HepG2 (cell line): ENCODE measurements at regions not wholly inside any gene's neighbourhood (a gene's known extent, or its start where the extent isn't known, plus 50 kb on each side); places are given as distances from the start of the nearest gene placed in this dataset.
A peak's percentile ranks its signal among the peaks of the same experiment; 100 is the strongest.

Experiments
- ATAC-seq: fragments of 200-7000 bp; cut with Tn5 transposase; 3 replicates; pipeline ENCODE4 v1.9.1; 2020; ENCODE audit warnings: mild to moderate bottlenecking, moderate library complexity
- BruUV-seq: library from RNA; stranded (reverse); fragments of 400-500 nt; replicated peaks from 2 replicates; lab custom pipeline; 2021; lab: Mats Ljungman, UMichigan
- CTCF ChIA-PET: fragments of 300-600 bp; formaldehyde crosslinking; extraction: SDS; loops from one replicate; lab custom pipeline; 2021; ENCODE audit warnings: low total read pairs, inconsistent platforms, low intra/inter-chr PET ratio; lab: Yijun Ruan, JAX
- POLR2A ChIA-PET: fragments of 350-600 bp; sonication (Branson Sonifier 250); formaldehyde crosslinking; loops from one replicate; lab custom pipeline; 2020; ENCODE audit warnings: antibody characterized with exemption, inconsistent platforms; lab: Yijun Ruan, JAX
- DNase-seq: peaks from one replicate; pipeline ENCODE4 v3.0.0-alpha.2; 2015; ENCODE audit warnings: low spot score
- FAIRE-seq: peaks from 3 replicates; lab custom pipeline; 2011; peaks lifted over from hg19 to GRCh38; lab: Jason Lieb, UNC
- H2AFZ ChIP-seq: one replicate; pipeline ENCODE4 v1.6.1; 2011; ENCODE audit warnings: low read length, inconsistent platforms
- H3K27ac ChIP-seq: fragments of 300-600 bp; 3 replicates; pipeline ENCODE4 v1.8.0; 2011; ENCODE audit warnings: mixed run types, mild to moderate bottlenecking, mixed read lengths, low read length, inconsistent platforms; ENCODE audit not compliant: insufficient read depth; ENCODE audit errors: extremely low read length
- H3K27me3 ChIP-seq, 2 experiments: fragments of 200-600 bp in 1 of 2; 2 replicates in 1 of 2; 3 replicates in 1 of 2; pipeline versions ENCODE4 v1.6.0 to v1.8.0; 2011; ENCODE audit warnings: low read length in 2 of 2, mild to moderate bottlenecking in 2 of 2, moderate library complexity in 2 of 2, inconsistent platforms in 1 of 2; ENCODE audit not compliant: insufficient read depth in 2 of 2, control insufficient read depth in 1 of 2
- H3K36me3 ChIP-seq, 2 experiments: fragments of 200-600 bp in 1 of 2; replicated peaks in 1 of 2; 2 replicates in 1 of 2; 3 replicates in 1 of 2; pipeline versions ENCODE4 v1.5.1 to v1.8.0; 2011; ENCODE audit warnings: low read length in 2 of 2, inconsistent platforms in 1 of 2; ENCODE audit not compliant: insufficient read depth in 2 of 2, control insufficient read depth in 1 of 2
- H3K4me1 ChIP-seq: 2 replicates; pipeline ENCODE4 v1.5.1; 2012; ENCODE audit warnings: low read length, inconsistent platforms; ENCODE audit not compliant: insufficient read depth
- H3K4me2 ChIP-seq: 2 replicates; pipeline ENCODE4 v1.6.0; 2011; ENCODE audit warnings: low read depth, low read length, inconsistent platforms
- H3K4me3 ChIP-seq, 3 experiments: fragments of 200-600 bp in 1 of 3; sonication (generic), shearing (Covaris generic) in 1 of 3; replicated peaks in 1 of 3; 2 replicates each; pipeline ENCODE4 v1.5.1; 2011 to 2016; ENCODE audit warnings: low read length in 3 of 3, inconsistent platforms in 2 of 3, low read depth in 2 of 3, mild to moderate bottlenecking in 2 of 3, control low read depth in 1 of 3, mixed read lengths in 1 of 3; ENCODE audit not compliant: insufficient read depth in 1 of 3
- H3K79me2 ChIP-seq: one replicate; pipeline ENCODE4 v1.6.1; 2011; ENCODE audit warnings: low read length, inconsistent platforms; ENCODE audit not compliant: insufficient read depth
- H3K9ac ChIP-seq: 2 replicates; pipeline ENCODE4 v1.6.0; 2011; ENCODE audit warnings: mild to moderate bottlenecking, low read depth, low read length, inconsistent platforms; ENCODE audit not compliant: insufficient read depth
- H3K9me3 ChIP-seq: 2 replicates; pipeline ENCODE4 v1.5.1; 2012; ENCODE audit warnings: mild to moderate bottlenecking, low read length
- H4K20me1 ChIP-seq: 2 replicates; pipeline ENCODE4 v1.6.0; 2011; ENCODE audit warnings: inconsistent platforms, mild to moderate bottlenecking, low read length, moderate library complexity; ENCODE audit not compliant: insufficient read depth
- ATF7 ChIP-seq, 2 experiments: fragments of 450-650 bp in 1 of 2; sonication (generic) in 1 of 2; formaldehyde crosslinking in 1 of 2; IDR thresholded peaks; 2 replicates each; pipeline versions ENCODE4 v1.4.0 to v1.6.1; 2016 to 2020; ENCODE audit warnings: antibody characterized with exemption in 1 of 2, mild to moderate bottlenecking in 1 of 2, missing genetic modification reagents in 1 of 2
- CBX2 ChIP-seq, 2 experiments: fragments of 200-600 bp in 1 of 2; sonication (generic); formaldehyde crosslinking in 1 of 2; IDR thresholded peaks; 2 replicates each; pipeline versions ENCODE4 v1.7.0 to v1.8.1; 2018 to 2022; ENCODE audit warnings: low read depth in 2 of 2, low read length in 1 of 2, mild to moderate bottlenecking in 1 of 2, missing genetic modification reagents in 1 of 2
- CREB1 ChIP-seq, 2 experiments: fragments of 450-650 bp in 1 of 2; IDR thresholded peaks; 2 replicates each; pipeline ENCODE4 v1.6.1; 2016 to 2017; ENCODE audit warnings: control low read depth in 1 of 2, mild to moderate bottlenecking in 1 of 2, missing compliant biosample characterization in 1 of 2, missing genetic modification characterization in 1 of 2
- LBX2 ChIP-seq: sonication (generic); formaldehyde crosslinking; IDR thresholded peaks from 2 replicates; pipeline ENCODE4 v1.5.0; 2020; ENCODE audit warnings: missing genetic modification reagents, mild to moderate bottlenecking, borderline replicate concordance
- MBD4 ChIP-seq: IDR thresholded peaks from 2 replicates; pipeline ENCODE4 v1.6.1; 2012; ENCODE audit warnings: low read length, inconsistent platforms, borderline replicate concordance
- NFKBIZ ChIP-seq: IDR thresholded peaks from 2 replicates; pipeline ENCODE4 v1.6.1; 2018; ENCODE audit warnings: missing genetic modification reagents, missing compliant biosample characterization
- RFXAP ChIP-seq: sonication (generic); formaldehyde crosslinking; IDR thresholded peaks from 2 replicates; pipeline ENCODE4 v1.4.0; 2020; ENCODE audit warnings: missing genetic modification reagents, borderline replicate concordance
- YY1 ChIP-seq: IDR thresholded peaks from 2 replicates; pipeline ENCODE4 v1.6.1; 2011; ENCODE audit warnings: low read length, low read depth, moderate library complexity, mild to moderate bottlenecking; ENCODE audit not compliant: insufficient read depth, insufficient replicate concordance
- ZNF556 ChIP-seq: sonication (generic); formaldehyde crosslinking; IDR thresholded peaks from 2 replicates; pipeline ENCODE4 v1.4.0; 2020; ENCODE audit warnings: mild to moderate bottlenecking, missing genetic modification reagents, borderline replicate concordance
- ZNF609 ChIP-seq: sonication (generic); formaldehyde crosslinking; IDR thresholded peaks from 2 replicates; pipeline ENCODE4 v1.4.0; 2020; ENCODE audit warnings: mild to moderate bottlenecking, missing genetic modification reagents, borderline replicate concordance
- ZNF891 ChIP-seq: sonication (generic); formaldehyde crosslinking; IDR thresholded peaks from 2 replicates; pipeline ENCODE4 v1.5.0; 2020; ENCODE audit warnings: mild to moderate bottlenecking, missing genetic modification reagents
- WGBS: methylation state at CpG from one replicate; pipeline ENCODE4 v1.1.6; 2017; ENCODE audit warnings: low lambda C conversion rate; 5-methylcytosine and 5-hydroxymethylcytosine counted together
- in situ Hi-C: cut with HindIII; loops from 2 replicates; pipeline ENCODE4 v1.10.0; 2017; ENCODE audit warnings: low pct_unique_long_range_greater_than_20kb; ENCODE audit not compliant: extremely low pct_ligation_motif_present
- intact Hi-C: fragments of 100-400 bp; cut with micrococcal nuclease; formaldehyde crosslinking; loops from one replicate; pipeline ENCODE4 v1.10.0; 2022; ENCODE audit not compliant: unreplicated experiment

- no TSS peak for BruUV-seq
- FAIRE-seq (no peak), DNase-seq (no peak), ATAC-seq (no peak)
- WGBS = 3% methylated on average over 4 of the region's 4 CpGs
- H2AFZ ChIP-seq = no peak overlapping the region
- in situ Hi-C loops (no loop called here), intact Hi-C loops (no loop called here)
- no peaks in the 10 kb centered on the region for H3K9me3 ChIP-seq
- H3K27me3 ChIP-seq = no peaks in the 10 kb centered on the region
- no peaks in the 10 kb centered on the region for H3K36me3 ChIP-seq
- no peaks in the 10 kb centered on the region for H3K4me1 ChIP-seq
- POLR2A ChIA-PET = no interaction called here
- H3K79me2 ChIP-seq = no peaks in the 10 kb centered on the region
- H3K4me3 ChIP-seq = no peak overlapping the region
- H3K9ac ChIP-seq = no peak overlapping the region
- H4K20me1 ChIP-seq = no peaks in the 10 kb centered on the region
- H3K4me2 ChIP-seq = no peak overlapping the region
- CTCF ChIA-PET = no interaction called here
- H3K27ac ChIP-seq = no peak overlapping the region
- TF ChIP-seq RFXAP (no peak), ZNF891 (CRISPR knock-in tag) (no peak), CBX2 (IDR thresholded peaks at IDR 0.05; ENCODE audit: low read depth, low read length) (no peak), CBX2 (CRISPR knock-in tag; IDR thresholded peaks at IDR 0.05; ENCODE audit: low read depth) (no peak), NFKBIZ (CRISPR knock-in tag) (no peak), MBD4 (no peak), ATF7 (IDR thresholded peaks at IDR 0.05) (peak; percentile 84), ATF7 (CRISPR knock-in tag; IDR thresholded peaks at IDR 0.05) (no peak), YY1 (no peak), ZNF609 (no peak), CREB1 (IDR thresholded peaks at IDR 0.05) (peak; percentile 93), CREB1 (CRISPR knock-in tag; IDR thresholded peaks at IDR 0.05) (no peak), ZNF556 (CRISPR knock-in tag) (no peak), LBX2 (CRISPR knock-in tag) (no peak)
These were observed 213.3 kb upstream of the ZNF462 start for GRCh38 chr9:106649664-106650063.
